ENCODE measurements at regions not wholly inside any gene's neighbourhood (a gene's known extent, or its start where the extent isn't known, plus 50 kb on each side); places are given as distances from the start of the nearest gene placed in this dataset.
"Not testable (repeated sequence)": the region's sequence is repeated elsewhere in the genome, so short reads cannot be mapped to it uniquely, and the experiment has no call there.

GRCh38 chr1:857926-858648 lies 65.6 kb upstream of the SAMD11 start:
- not testable (repeated sequence) for H3K27ac ChIP-seq (ENCODE audit: insufficient read depth, low read length, poor library complexity, severe bottlenecking); H3K9me3 Mint-ChIP-seq; H3K4me1 ChIP-seq (ENCODE audit: control insufficient read depth, insufficient read depth, low read length, poor library complexity, severe bottlenecking); H3K27me3 ChIP-seq (ENCODE audit: control insufficient read depth, insufficient read depth, low read length); H3K36me3 Mint-ChIP-seq; H3K9me3 ChIP-seq (ENCODE audit: control insufficient read depth in 2 of 2, low read length in 2 of 2); H3K36me3 ChIP-seq (ENCODE audit: control insufficient read depth, insufficient read depth, low read length)
- H3K4me3 ChIP-seq (ENCODE audit: low read depth, low read length), result peak overlapping the region; percentile 37
- peaks cover 7 to 10% (median 9%) of the 10 kb centered on the region in 4 donors for H3K4me1 Mint-ChIP-seq
- peak overlapping the region; percentile 11 to 78 (median 48) for H3K27ac Mint-ChIP-seq
- H3K27me3 Mint-ChIP-seq, result peaks cover 19% of the 10 kb centered on the region
- ATAC-seq (ENCODE audit: low read depth in 2 of 2), result peak; percentile 67 to 78
- peak overlapping the region in 3 of 4 donors; percentile 27 to 64 (median 56) for H3K4me3 Mint-ChIP-seq
- DNase-seq, result peak in 2 of 3 donors; percentile 40

- ATAC-seq (ENCODE audit: low read depth in 2 of 2); H3K9me3 Mint-ChIP-seq; H3K9me3 ChIP-seq (ENCODE audit: control insufficient read depth in 2 of 2, low read length in 2 of 2); H3K4me3 Mint-ChIP-seq; H3K27ac ChIP-seq (ENCODE audit: insufficient read depth, low read length, poor library complexity, severe bottlenecking); H3K36me3 ChIP-seq (ENCODE audit: control insufficient read depth, insufficient read depth, low read length); H3K27me3 ChIP-seq (ENCODE audit: control insufficient read depth, insufficient read depth, low read length); H3K4me1 ChIP-seq (ENCODE audit: control insufficient read depth, insufficient read depth, low read length, poor library complexity, severe bottlenecking); DNase-seq; H3K4me3 ChIP-seq (ENCODE audit: low read depth, low read length); H3K36me3 Mint-ChIP-seq: not testable (repeated sequence)
- Mint-ChIP-seq H3K27me3 (peaks cover 25% of the 10 kb centered on the region), H3K27ac (peak overlapping the region in 1 of 3 donors; percentile 78), H3K4me1 (peaks cover 7 to 10% (median 9%) of the 10 kb centered on the region in 4 donors)
These were observed 65.1 kb upstream of the SAMD11 start for GRCh38 chr1:858649-859041.

GRCh38 chr1:860941-861340 lies 62.8 kb upstream of the SAMD11 start:
- peaks cover 5 to 10% (median 9%) of the 10 kb centered on the region in 4 donors for H3K4me1 Mint-ChIP-seq
- DNase-seq; H3K27me3 ChIP-seq (ENCODE audit: control insufficient read depth, insufficient read depth, low read length); H3K36me3 Mint-ChIP-seq; ATAC-seq (ENCODE audit: low read depth in 2 of 2); H3K4me1 ChIP-seq (ENCODE audit: control insufficient read depth, insufficient read depth, low read length, poor library complexity, severe bottlenecking); H3K36me3 ChIP-seq (ENCODE audit: control insufficient read depth, insufficient read depth, low read length); H3K27ac ChIP-seq (ENCODE audit: insufficient read depth, low read length, poor library complexity, severe bottlenecking); H3K4me3 ChIP-seq (ENCODE audit: low read depth, low read length); H3K4me3 Mint-ChIP-seq; H3K9me3 Mint-ChIP-seq; H3K9me3 ChIP-seq (ENCODE audit: control insufficient read depth in 2 of 2, low read length in 2 of 2); H3K27ac Mint-ChIP-seq: not testable (repeated sequence)
- peaks cover 40% of the 10 kb centered on the region for H3K27me3 Mint-ChIP-seq

GRCh38 chr1:861714-862113 lies 62.0 kb upstream of the SAMD11 start:
- H3K4me1 ChIP-seq (ENCODE audit: control insufficient read depth, insufficient read depth, low read length, poor library complexity, severe bottlenecking), result peaks cover 9% of the 10 kb centered on the region
- Mint-ChIP-seq H3K27ac (peak overlapping the region in 1 of 3 donors; percentile 35), H3K4me3 (no peak overlapping the region), H3K4me1 (peaks cover 5 to 10% (median 9%) of the 10 kb centered on the region in 4 donors), H3K36me3 (no peaks in the 10 kb centered on the region), H3K9me3 (no peaks in the 10 kb centered on the region), H3K27me3 (peaks cover 40% of the 10 kb centered on the region)
- H3K9me3 ChIP-seq (ENCODE audit: control insufficient read depth in 2 of 2, low read length in 2 of 2), result no peaks in the 10 kb centered on the region
- no peak overlapping the region for H3K27ac ChIP-seq (ENCODE audit: insufficient read depth, low read length, poor library complexity, severe bottlenecking)
- no peak overlapping the region for H3K4me3 ChIP-seq (ENCODE audit: low read depth, low read length)
- H3K27me3 ChIP-seq (ENCODE audit: control insufficient read depth, insufficient read depth, low read length), result no peaks in the 10 kb centered on the region
- ATAC-seq (ENCODE audit: low read depth in 2 of 2) (no peak), DNase-seq (no peak)
- no peaks in the 10 kb centered on the region for H3K36me3 ChIP-seq (ENCODE audit: control insufficient read depth, insufficient read depth, low read length)

GRCh38 chr1:862601-863000 lies 61.1 kb upstream of the SAMD11 start:
- Mint-ChIP-seq H3K4me1 (peaks cover 5 to 10% (median 9%) of the 10 kb centered on the region in 4 donors), H3K27me3 (peaks cover 45% of the 10 kb centered on the region)
- not testable (repeated sequence) for H3K9me3 ChIP-seq (ENCODE audit: control insufficient read depth in 2 of 2, low read length in 2 of 2); H3K27ac ChIP-seq (ENCODE audit: insufficient read depth, low read length, poor library complexity, severe bottlenecking); H3K4me3 Mint-ChIP-seq; H3K4me3 ChIP-seq (ENCODE audit: low read depth, low read length); H3K4me1 ChIP-seq (ENCODE audit: control insufficient read depth, insufficient read depth, low read length, poor library complexity, severe bottlenecking); DNase-seq; H3K36me3 ChIP-seq (ENCODE audit: control insufficient read depth, insufficient read depth, low read length); H3K9me3 Mint-ChIP-seq; H3K36me3 Mint-ChIP-seq; H3K27me3 ChIP-seq (ENCODE audit: control insufficient read depth, insufficient read depth, low read length); ATAC-seq (ENCODE audit: low read depth in 2 of 2); H3K27ac Mint-ChIP-seq

GRCh38 chr1:865633-866032 lies 58.1 kb upstream of the SAMD11 start:
- H3K9me3 ChIP-seq (ENCODE audit: control insufficient read depth in 2 of 2, low read length in 2 of 2); H3K4me3 Mint-ChIP-seq; H3K9me3 Mint-ChIP-seq; ATAC-seq (ENCODE audit: low read depth in 2 of 2); H3K27ac ChIP-seq (ENCODE audit: insufficient read depth, low read length, poor library complexity, severe bottlenecking); H3K27me3 ChIP-seq (ENCODE audit: control insufficient read depth, insufficient read depth, low read length); H3K4me1 ChIP-seq (ENCODE audit: control insufficient read depth, insufficient read depth, low read length, poor library complexity, severe bottlenecking); H3K36me3 ChIP-seq (ENCODE audit: control insufficient read depth, insufficient read depth, low read length); H3K27ac Mint-ChIP-seq; H3K4me3 ChIP-seq (ENCODE audit: low read depth, low read length); H3K36me3 Mint-ChIP-seq; DNase-seq: not testable (repeated sequence)
- H3K4me1 Mint-ChIP-seq, result peaks cover 4 to 11% (median 6%) of the 10 kb centered on the region in 4 donors
- peaks cover 53% of the 10 kb centered on the region for H3K27me3 Mint-ChIP-seq

GRCh38 chr1:866095-866494 lies 57.6 kb upstream of the SAMD11 start:
- Mint-ChIP-seq H3K36me3 (no peaks in the 10 kb centered on the region), H3K27me3 (peaks cover 53% of the 10 kb centered on the region), H3K4me3 (no peak overlapping the region), H3K27ac (no peak overlapping the region), H3K9me3 (no peaks in the 10 kb centered on the region), H3K4me1 (peaks cover 4 to 11% (median 6%) of the 10 kb centered on the region in 4 donors)
- H3K9me3 ChIP-seq (ENCODE audit: control insufficient read depth in 2 of 2, low read length in 2 of 2), result no peaks in the 10 kb centered on the region
- no peak overlapping the region for H3K27ac ChIP-seq (ENCODE audit: insufficient read depth, low read length, poor library complexity, severe bottlenecking)
- no peak overlapping the region for H3K4me3 ChIP-seq (ENCODE audit: low read depth, low read length)
- H3K27me3 ChIP-seq (ENCODE audit: control insufficient read depth, insufficient read depth, low read length), result peaks cover 3% of the 10 kb centered on the region
- no peak for DNase-seq
- ATAC-seq (ENCODE audit: low read depth in 2 of 2), result no peak
- H3K4me1 ChIP-seq (ENCODE audit: control insufficient read depth, insufficient read depth, low read length, poor library complexity, severe bottlenecking), result peaks cover 5% of the 10 kb centered on the region
- no peaks in the 10 kb centered on the region for H3K36me3 ChIP-seq (ENCODE audit: control insufficient read depth, insufficient read depth, low read length)

GRCh38 chr1:866631-867299 lies 57.0 kb upstream of the SAMD11 start:
- not testable (repeated sequence) for H3K36me3 ChIP-seq (ENCODE audit: control insufficient read depth, insufficient read depth, low read length); H3K9me3 Mint-ChIP-seq; H3K27ac ChIP-seq (ENCODE audit: insufficient read depth, low read length, poor library complexity, severe bottlenecking); H3K27me3 ChIP-seq (ENCODE audit: control insufficient read depth, insufficient read depth, low read length); H3K4me1 ChIP-seq (ENCODE audit: control insufficient read depth, insufficient read depth, low read length, poor library complexity, severe bottlenecking); H3K27ac Mint-ChIP-seq; H3K9me3 ChIP-seq (ENCODE audit: control insufficient read depth in 2 of 2, low read length in 2 of 2); DNase-seq; H3K4me3 ChIP-seq (ENCODE audit: low read depth, low read length); H3K36me3 Mint-ChIP-seq; ATAC-seq (ENCODE audit: low read depth in 2 of 2); H3K4me3 Mint-ChIP-seq
- H3K27me3 Mint-ChIP-seq, result peaks cover 52% of the 10 kb centered on the region
- peaks cover 3 to 11% (median 5%) of the 10 kb centered on the region in 4 donors for H3K4me1 Mint-ChIP-seq

Measured in CD4-positive, CD25-positive, alpha-beta regulatory T cell (primary cell).